ENCODE measurements at regions not wholly inside any gene's neighbourhood (a gene's known extent, or its start where the extent isn't known, plus 50 kb on each side); places are given as distances from the start of the nearest gene placed in this dataset.

DNA sequence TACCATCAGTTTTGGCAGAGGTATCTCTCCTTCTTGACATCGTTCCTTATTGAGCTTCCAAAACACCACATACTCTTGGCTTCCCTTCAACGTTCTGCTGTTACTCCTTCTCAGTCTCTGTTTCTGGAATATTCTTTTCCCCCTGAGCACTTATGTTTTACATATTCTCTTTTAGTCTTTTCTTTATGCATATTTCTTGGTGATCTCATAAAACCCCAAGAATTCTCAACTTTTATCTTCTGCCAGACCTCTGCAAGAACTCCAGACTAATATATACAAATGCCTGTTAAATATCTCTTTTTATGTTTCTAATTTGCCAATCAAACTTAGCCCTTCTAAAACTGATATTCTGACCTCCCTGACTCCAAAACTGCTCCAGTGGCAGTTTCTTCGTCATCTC lies 453.4 kb upstream of the CTNND2 start:
- TF ChIP-seq, protein P1, sequence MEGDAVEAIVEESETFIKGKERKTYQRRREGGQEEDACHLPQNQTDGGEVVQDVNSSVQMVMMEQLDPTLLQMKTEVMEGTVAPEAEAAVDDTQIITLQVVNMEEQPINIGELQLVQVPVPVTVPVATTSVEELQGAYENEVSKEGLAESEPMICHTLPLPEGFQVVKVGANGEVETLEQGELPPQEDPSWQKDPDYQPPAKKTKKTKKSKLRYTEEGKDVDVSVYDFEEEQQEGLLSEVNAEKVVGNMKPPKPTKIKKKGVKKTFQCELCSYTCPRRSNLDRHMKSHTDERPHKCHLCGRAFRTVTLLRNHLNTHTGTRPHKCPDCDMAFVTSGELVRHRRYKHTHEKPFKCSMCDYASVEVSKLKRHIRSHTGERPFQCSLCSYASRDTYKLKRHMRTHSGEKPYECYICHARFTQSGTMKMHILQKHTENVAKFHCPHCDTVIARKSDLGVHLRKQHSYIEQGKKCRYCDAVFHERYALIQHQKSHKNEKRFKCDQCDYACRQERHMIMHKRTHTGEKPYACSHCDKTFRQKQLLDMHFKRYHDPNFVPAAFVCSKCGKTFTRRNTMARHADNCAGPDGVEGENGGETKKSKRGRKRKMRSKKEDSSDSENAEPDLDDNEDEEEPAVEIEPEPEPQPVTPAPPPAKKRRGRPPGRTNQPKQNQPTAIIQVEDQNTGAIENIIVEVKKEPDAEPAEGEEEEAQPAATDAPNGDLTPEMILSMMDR (IDR thresholded peaks at IDR 0.05) = no peak
- no peak for TF ChIP-seq POLR2A (IDR thresholded peaks at IDR 0.05)

Data from Peyer's patch (tissue), 4 donors.